ENCODE measurements at regions not wholly inside any gene's neighbourhood (a gene's known extent, or its start where the extent isn't known, plus 50 kb on each side); places are given as distances from the start of the nearest gene placed in this dataset.

- TF ChIP-seq, protein P1, sequence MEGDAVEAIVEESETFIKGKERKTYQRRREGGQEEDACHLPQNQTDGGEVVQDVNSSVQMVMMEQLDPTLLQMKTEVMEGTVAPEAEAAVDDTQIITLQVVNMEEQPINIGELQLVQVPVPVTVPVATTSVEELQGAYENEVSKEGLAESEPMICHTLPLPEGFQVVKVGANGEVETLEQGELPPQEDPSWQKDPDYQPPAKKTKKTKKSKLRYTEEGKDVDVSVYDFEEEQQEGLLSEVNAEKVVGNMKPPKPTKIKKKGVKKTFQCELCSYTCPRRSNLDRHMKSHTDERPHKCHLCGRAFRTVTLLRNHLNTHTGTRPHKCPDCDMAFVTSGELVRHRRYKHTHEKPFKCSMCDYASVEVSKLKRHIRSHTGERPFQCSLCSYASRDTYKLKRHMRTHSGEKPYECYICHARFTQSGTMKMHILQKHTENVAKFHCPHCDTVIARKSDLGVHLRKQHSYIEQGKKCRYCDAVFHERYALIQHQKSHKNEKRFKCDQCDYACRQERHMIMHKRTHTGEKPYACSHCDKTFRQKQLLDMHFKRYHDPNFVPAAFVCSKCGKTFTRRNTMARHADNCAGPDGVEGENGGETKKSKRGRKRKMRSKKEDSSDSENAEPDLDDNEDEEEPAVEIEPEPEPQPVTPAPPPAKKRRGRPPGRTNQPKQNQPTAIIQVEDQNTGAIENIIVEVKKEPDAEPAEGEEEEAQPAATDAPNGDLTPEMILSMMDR (IDR thresholded peaks at IDR 0.05), result no peak
- TF ChIP-seq EP300 (IDR thresholded peaks at IDR 0.05) (no peak), POLR2AphosphoS5 (IDR thresholded peaks at IDR 0.05) (no peak), POLR2A (IDR thresholded peaks at IDR 0.05) (no peak)
Observed at GRCh38 chr12:33944703-33945437, 77.4 kb upstream of the ALG10 start.

Measured in stomach (tissue), 4 donors.